ENCODE measurements at regions not wholly inside any gene's neighbourhood (a gene's known extent, or its start where the extent isn't known, plus 50 kb on each side); places are given as distances from the start of the nearest gene placed in this dataset.

DNA sequence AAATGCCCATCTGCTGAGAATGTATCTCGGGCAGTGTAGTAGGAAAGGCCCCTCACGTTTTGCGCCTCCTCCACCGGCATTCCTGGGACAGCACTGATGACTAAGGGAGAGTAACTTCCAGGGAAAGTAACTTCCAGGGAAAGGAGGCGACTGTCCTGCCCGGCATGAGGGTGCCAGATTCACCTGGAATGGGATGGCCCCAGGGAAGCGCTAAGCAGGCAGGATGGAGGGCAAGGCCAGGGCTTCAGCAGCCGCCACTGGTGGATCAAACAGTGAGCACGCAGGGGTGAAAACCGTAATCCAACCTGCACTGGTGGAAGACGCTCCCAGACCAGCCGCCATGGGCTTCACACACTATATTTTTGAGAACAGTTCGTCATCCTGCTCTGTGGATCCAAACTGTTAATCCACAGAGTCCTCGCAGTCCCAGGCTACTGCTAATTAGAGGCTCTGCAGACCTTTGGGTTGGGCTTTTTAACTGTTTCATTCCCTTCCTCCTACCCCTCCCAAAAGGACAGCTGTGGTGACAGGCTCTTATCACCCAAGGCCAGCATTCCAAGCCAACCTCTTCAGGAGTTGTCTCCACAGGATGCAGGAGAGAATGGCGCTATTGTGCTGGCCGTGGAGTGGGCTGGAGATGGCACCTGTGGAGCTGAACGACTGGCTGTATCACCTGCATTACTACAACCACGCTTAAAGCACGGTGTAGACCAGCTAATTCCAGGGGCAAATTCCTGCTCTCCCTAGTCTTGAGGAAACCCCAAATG lies 178.9 kb downstream of the DLL1 start:
- H3K4ac ChIP-seq (replicated peaks; ENCODE audit: insufficient read length, low read depth, low read length): no peak overlapping the region
- TF ChIP-seq FOSL1 (IDR thresholded peaks at IDR 0.05; ENCODE audit: insufficient read depth, low read depth, low read length) (no peak), SIRT6 (IDR thresholded peaks at IDR 0.05; ENCODE audit: low read length) (no peak), RBBP5 (IDR thresholded peaks at IDR 0.05; ENCODE audit: borderline replicate concordance, low read depth, low read length) (no peak), KDM1A (IDR thresholded peaks at IDR 0.05; ENCODE audit: borderline replicate concordance, low read length) (no peak), CEBPB (IDR thresholded peaks at IDR 0.05; ENCODE audit: low read depth, low read length) (no peak), ATF3 (IDR thresholded peaks at IDR 0.05; ENCODE audit: insufficient read depth, low read depth, low read length) (no peak), BCL11A (IDR thresholded peaks at IDR 0.05; ENCODE audit: low read depth in 2 of 2, low read length in 2 of 2) (no peak), TBP (IDR thresholded peaks at IDR 0.05; ENCODE audit: low read depth, low read length) (no peak)
- TF ChIP-seq, protein P1, sequence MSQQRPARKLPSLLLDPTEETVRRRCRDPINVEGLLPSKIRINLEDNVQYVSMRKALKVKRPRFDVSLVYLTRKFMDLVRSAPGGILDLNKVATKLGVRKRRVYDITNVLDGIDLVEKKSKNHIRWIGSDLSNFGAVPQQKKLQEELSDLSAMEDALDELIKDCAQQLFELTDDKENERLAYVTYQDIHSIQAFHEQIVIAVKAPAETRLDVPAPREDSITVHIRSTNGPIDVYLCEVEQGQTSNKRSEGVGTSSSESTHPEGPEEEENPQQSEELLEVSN (IDR thresholded peaks at IDR 0.05): no peak
- DNase-seq (ENCODE audit: low read depth in 1 of 2, low spot score in 2 of 2) (peak in 1 of 2 experiments; percentile 29), FAIRE-seq (no peak)
- H4K8ac ChIP-seq (ENCODE audit: extremely low read depth, insufficient read depth, low read length): no peak overlapping the region
- POLR2A ChIA-PET (ENCODE audit: partially characterized antibody): no interaction called here
- H3K27ac ChIP-seq (ENCODE audit: low read depth, low read length): no peak overlapping the region
- H2BK20ac ChIP-seq (ENCODE audit: low read length): no peak overlapping the region
- H3K56ac ChIP-seq (replicated peaks; ENCODE audit: insufficient read length, low read depth, low read length): no peak overlapping the region
- no peaks in the 10 kb centered on the region for H3K36me3 ChIP-seq (ENCODE audit: control insufficient read depth in 2 of 4, insufficient read depth in 4 of 4, low read length in 3 of 4)
- no peak overlapping the region for H3K4me3 ChIP-seq (ENCODE audit: extremely low read depth in 1 of 4, insufficient read depth in 2 of 4, low read depth in 3 of 4, low read length in 4 of 4)
- no peak overlapping the region for H3K18ac ChIP-seq (ENCODE audit: extremely low read depth, low read length)
- no peaks in the 10 kb centered on the region for H3K9me3 ChIP-seq (ENCODE audit: insufficient read depth in 2 of 2, low read depth in 1 of 2, low read length in 1 of 2)
- no peaks in the 10 kb centered on the region; a peak in 2 of 7 replicates for H3K4me1 ChIP-seq (replicated peaks in 1 of 4; ENCODE audit: control insufficient read depth in 3 of 4, insufficient read depth in 4 of 4, low read length in 3 of 4)
- H2AFZ ChIP-seq (ENCODE audit: low read length): peak overlapping the region; percentile 29; the same call in 1 of the 2 replicates
- H2BK120ac ChIP-seq (replicated peaks; ENCODE audit: low read depth, low read length): no peak overlapping the region
- CTCF ChIA-PET (ENCODE audit: partially characterized antibody): interaction anchor here (2.7 kb wide), 1 partner anchor 15 kb away, joined by 9 read pairs; no protein-coding TSS in a partner anchor
- no peaks in the 10 kb centered on the region; a peak in 1 of 7 replicates for H3K27me3 ChIP-seq (replicated peaks in 1 of 4; ENCODE audit: control insufficient read depth in 3 of 4, extremely low read depth in 1 of 4, insufficient read depth in 3 of 4, low read length in 3 of 4)
- H3K14ac ChIP-seq (ENCODE audit: insufficient read length): no peak overlapping the region
- H3K23ac ChIP-seq (ENCODE audit: insufficient read length): no peak overlapping the region
- H3K9ac ChIP-seq (replicated peaks in 1 of 4; ENCODE audit: extremely low read depth in 1 of 4, low read depth in 3 of 4, low read length in 3 of 4): no peak overlapping the region
- H2BK15ac ChIP-seq (ENCODE audit: low read length): no peak overlapping the region
- no peak overlapping the region for H4K5ac ChIP-seq (ENCODE audit: insufficient read length, low read depth, low read length)
- 78% methylated on average over 19 of the region's 19 CpGs; no CpG with 5 or more reads in 1 of the 2 experiments for WGBS, 2 experiments (ENCODE audit: extremely low coverage in 1 of 2, insufficient coverage in 1 of 2, insufficient read length in 1 of 2, insufficient replicate concordance in 2 of 2, low coverage in 1 of 2, low lambda C conversion rate in 2 of 2, missing lambda C conversion rate in 1 of 2)
- no peaks in the 10 kb centered on the region for H3K79me2 ChIP-seq (ENCODE audit: control insufficient read depth in 1 of 2, insufficient read depth in 2 of 2, low read length in 2 of 2)
- H3K79me1 ChIP-seq (ENCODE audit: low read depth, low read length): no peaks in the 10 kb centered on the region
- no peak overlapping the region for H2BK5ac ChIP-seq (ENCODE audit: low read depth, low read length)
- H2AK5ac ChIP-seq (ENCODE audit: low read depth, low read length): no peak overlapping the region
- H4K91ac ChIP-seq (replicated peaks; ENCODE audit: insufficient read length, low read length): no peak overlapping the region
- H4K20me1 ChIP-seq (replicated peaks in 1 of 2; ENCODE audit: control insufficient read depth in 1 of 2, insufficient read depth in 2 of 2, low read length in 2 of 2): no peaks in the 10 kb centered on the region
- no peak overlapping the region; the same call in 1 of the 2 replicates for H2BK12ac ChIP-seq (ENCODE audit: low read depth, low read length)
- no peaks in the 10 kb centered on the region for H3K23me2 ChIP-seq (ENCODE audit: low read depth, low read length)
- H3K4me2 ChIP-seq (ENCODE audit: insufficient read depth in 1 of 2, low read depth in 2 of 2, low read length in 2 of 2): no peak overlapping the region

Measured in H1 (cell line).